DND-41 (cell line): ENCODE measurements at regions not wholly inside any gene's neighbourhood (a gene's known extent, or its start where the extent isn't known, plus 50 kb on each side); places are given as distances from the start of the nearest gene placed in this dataset.

Experiments used
- ATAC-seq: fragments of 200-7000 bp; cut with Tn5 transposase; 3 replicates; pipeline ENCODE4 v1.9.1; 2021; ENCODE audit warnings: low read depth; ENCODE audit not compliant: insufficient read depth
- DNase-seq: peaks from one replicate; pipeline ENCODE4 v3.0.0-alpha.2; 2020
- H2AFZ ChIP-seq: 2 replicates; pipeline ENCODE4 v1.6.0; 2012; ENCODE audit warnings: low read depth, low read length
- H3K27ac ChIP-seq: 2 replicates; pipeline ENCODE4 v1.5.1; 2012; ENCODE audit warnings: low read length, inconsistent platforms
- H3K27me3 ChIP-seq: fragments of 200-600 bp; sonication (generic); 2 replicates; pipeline ENCODE4 v1.6.0; 2012; ENCODE audit warnings: low read length, mild to moderate bottlenecking, inconsistent platforms; ENCODE audit not compliant: insufficient read depth, poor library complexity
- H3K36me3 ChIP-seq: 2 replicates; pipeline ENCODE4 v1.5.1; 2012; ENCODE audit warnings: low read length, inconsistent platforms; ENCODE audit not compliant: insufficient read depth
- H3K4me1 ChIP-seq: 2 replicates; pipeline ENCODE4 v1.5.1; 2012; ENCODE audit warnings: mild to moderate bottlenecking, low read length; ENCODE audit not compliant: insufficient read depth
- H3K4me2 ChIP-seq: 2 replicates; pipeline ENCODE4 v1.6.0; 2012; ENCODE audit warnings: mild to moderate bottlenecking, moderate library complexity, low read length, inconsistent platforms; ENCODE audit not compliant: insufficient read depth
- H3K4me3 ChIP-seq, 2 experiments: fragments of 200-600 bp in 1 of 2; shearing (Covaris generic) in 1 of 2; 2 replicates each; pipeline ENCODE4 v1.5.1; 2012 to 2016; ENCODE audit warnings: inconsistent platforms in 2 of 2, low read length in 2 of 2, mild to moderate bottlenecking in 2 of 2, low read depth in 1 of 2, moderate library complexity in 1 of 2
- H3K79me2 ChIP-seq: 2 replicates; pipeline ENCODE4 v1.6.0; 2012; ENCODE audit warnings: low read length, inconsistent platforms; ENCODE audit not compliant: insufficient read depth
- H3K9ac ChIP-seq: 2 replicates; pipeline ENCODE4 v1.6.0; 2012; ENCODE audit warnings: low read depth, mild to moderate bottlenecking, inconsistent platforms, low read length, moderate library complexity
- H3K9me3 ChIP-seq: 2 replicates; pipeline ENCODE4 v1.5.1; 2012; ENCODE audit warnings: low read length, moderate library complexity, mild to moderate bottlenecking, inconsistent platforms; ENCODE audit not compliant: insufficient read depth, severe bottlenecking
- H4K20me1 ChIP-seq: 2 replicates; pipeline ENCODE4 v1.6.0; 2012; ENCODE audit warnings: low read length; ENCODE audit not compliant: insufficient read depth
- EZH2 ChIP-seq: IDR thresholded peaks from 3 replicates; pipeline ENCODE4 v1.6.1; 2012; ENCODE audit warnings: borderline replicate concordance, low read depth, mild to moderate bottlenecking, moderate library complexity, low read length, inconsistent platforms; ENCODE audit not compliant: severe bottlenecking
- TF ChIP-seq, protein P1 (sequence below): IDR thresholded peaks from 2 replicates; pipeline ENCODE4 v1.5.1; 2012; ENCODE audit warnings: borderline replicate concordance, low read length, moderate library complexity, mild to moderate bottlenecking; ENCODE audit not compliant: poor library complexity, severe bottlenecking; ENCODE audit errors: extremely low read depth

DNA sequence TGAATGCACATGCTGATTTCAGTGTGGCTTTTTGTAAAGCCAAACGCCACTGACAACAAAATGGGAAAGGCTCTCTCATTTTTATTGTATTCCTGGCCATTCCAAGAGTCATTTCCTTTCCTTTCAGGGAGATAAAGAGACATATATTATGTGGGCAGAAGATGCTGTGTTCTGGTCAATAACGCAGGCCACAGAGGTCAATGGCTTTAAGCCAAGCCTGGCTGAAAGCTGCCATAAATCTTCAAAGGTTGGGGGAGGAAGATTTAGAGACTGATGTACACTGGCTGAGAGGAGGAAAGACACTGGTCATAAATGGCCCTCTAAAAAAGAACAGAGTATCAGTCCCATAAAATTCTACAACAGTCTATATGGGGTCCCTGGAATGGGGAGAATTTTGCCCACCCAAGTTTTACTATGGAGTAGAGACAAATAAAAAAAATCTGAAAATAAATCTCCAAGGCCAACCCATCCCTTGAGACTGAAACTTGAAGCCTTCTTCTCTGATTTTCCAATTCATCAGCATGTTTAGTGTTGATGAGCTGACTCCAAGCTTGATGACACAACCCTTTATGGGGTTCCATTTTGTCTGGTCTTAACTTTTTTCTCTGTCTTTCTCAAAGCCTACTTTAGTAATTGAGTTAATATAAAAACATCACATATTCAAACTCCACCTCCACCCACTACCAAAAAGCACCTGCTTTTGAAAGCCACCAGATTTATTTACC is 152.1 kb upstream of the SLC24A2 start:
- ATAC-seq (no peak), DNase-seq (no peak)
- Histone ChIP-seq H2AFZ (no peak overlapping the region), H3K9me3 (no peaks in the 10 kb centered on the region), H3K27me3 (no peaks in the 10 kb centered on the region), H4K20me1 (no peaks in the 10 kb centered on the region), H3K27ac (no peak overlapping the region), H3K79me2 (no peaks in the 10 kb centered on the region), H3K4me3 (no peak overlapping the region), H3K4me1 (peaks cover 6% of the 10 kb centered on the region), H3K4me2 (no peak overlapping the region), H3K36me3 (no peaks in the 10 kb centered on the region), H3K9ac (no peak overlapping the region)
- TF ChIP-seq, protein P1, sequence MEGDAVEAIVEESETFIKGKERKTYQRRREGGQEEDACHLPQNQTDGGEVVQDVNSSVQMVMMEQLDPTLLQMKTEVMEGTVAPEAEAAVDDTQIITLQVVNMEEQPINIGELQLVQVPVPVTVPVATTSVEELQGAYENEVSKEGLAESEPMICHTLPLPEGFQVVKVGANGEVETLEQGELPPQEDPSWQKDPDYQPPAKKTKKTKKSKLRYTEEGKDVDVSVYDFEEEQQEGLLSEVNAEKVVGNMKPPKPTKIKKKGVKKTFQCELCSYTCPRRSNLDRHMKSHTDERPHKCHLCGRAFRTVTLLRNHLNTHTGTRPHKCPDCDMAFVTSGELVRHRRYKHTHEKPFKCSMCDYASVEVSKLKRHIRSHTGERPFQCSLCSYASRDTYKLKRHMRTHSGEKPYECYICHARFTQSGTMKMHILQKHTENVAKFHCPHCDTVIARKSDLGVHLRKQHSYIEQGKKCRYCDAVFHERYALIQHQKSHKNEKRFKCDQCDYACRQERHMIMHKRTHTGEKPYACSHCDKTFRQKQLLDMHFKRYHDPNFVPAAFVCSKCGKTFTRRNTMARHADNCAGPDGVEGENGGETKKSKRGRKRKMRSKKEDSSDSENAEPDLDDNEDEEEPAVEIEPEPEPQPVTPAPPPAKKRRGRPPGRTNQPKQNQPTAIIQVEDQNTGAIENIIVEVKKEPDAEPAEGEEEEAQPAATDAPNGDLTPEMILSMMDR, result no peak
- TF ChIP-seq EZH2, result no peak

DNA sequence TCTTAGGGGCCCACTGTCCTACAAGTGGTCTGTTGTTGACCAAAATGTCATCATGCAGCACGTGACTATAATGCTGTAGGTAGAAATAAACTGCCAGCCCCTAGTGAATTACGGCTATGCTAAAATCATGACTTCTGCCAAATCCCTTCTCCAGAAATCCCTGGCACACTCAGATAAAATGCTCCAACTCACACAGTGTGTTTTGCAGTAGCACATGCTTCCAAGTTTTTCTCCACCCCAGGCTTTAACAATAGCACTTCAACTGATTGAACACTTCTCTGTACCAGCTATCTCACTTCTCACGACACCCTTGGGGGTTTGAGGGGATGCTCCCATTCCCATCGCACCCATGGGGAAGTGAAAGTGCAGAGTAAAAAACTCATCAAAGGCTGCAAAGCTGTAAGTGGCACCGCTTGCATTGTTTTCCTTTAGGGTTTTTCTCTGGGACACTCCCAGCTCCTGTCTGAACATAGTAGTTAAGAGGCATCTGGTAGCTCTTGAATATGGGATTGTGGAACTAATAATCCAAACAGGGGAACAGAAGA is 151.0 kb upstream of the SLC24A2 start:
- no peak overlapping the region for H3K4me2 ChIP-seq
- no peak for ATAC-seq

DNA sequence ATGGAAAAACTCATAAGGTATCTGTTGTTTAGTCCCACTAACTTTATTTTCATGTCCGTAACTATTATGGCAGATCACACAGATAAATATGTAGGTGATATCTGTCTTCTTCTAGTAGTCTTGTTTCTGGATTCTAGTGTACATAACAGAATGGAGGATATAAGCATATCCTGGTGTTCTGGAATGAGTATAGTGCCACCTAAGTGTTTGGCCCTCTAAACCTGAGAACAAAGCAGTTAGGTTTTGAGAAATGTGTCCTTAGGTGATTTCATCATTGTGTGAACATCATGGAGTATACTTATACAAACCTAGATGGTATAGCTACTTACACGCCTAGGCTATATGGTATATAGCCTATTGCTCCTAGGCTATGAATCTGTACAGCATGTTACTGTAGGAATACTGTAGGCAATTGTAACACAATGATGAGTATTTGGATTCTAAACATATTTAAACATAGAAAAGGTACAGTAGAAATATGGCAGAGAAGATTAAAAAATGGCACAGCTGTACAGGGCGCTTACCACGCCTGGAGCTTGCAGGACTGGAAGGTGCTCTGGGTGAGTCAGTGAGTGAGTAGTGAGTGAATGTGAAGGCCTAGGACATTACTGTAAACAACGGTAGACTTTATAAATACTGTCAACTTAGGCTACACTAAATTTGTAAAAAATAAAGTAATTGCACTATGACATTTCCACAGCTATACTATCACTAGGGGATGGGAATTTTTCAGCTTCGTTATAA is 150.3 kb upstream of the SLC24A2 start:
- no peak for DNase-seq
- Histone ChIP-seq H3K36me3 (no peaks in the 10 kb centered on the region), H3K4me3 (no peak overlapping the region), H4K20me1 (no peaks in the 10 kb centered on the region), H3K4me1 (no peaks in the 10 kb centered on the region), H3K9ac (no peak overlapping the region), H2AFZ (no peak overlapping the region), H3K4me2 (no peak overlapping the region), H3K79me2 (no peaks in the 10 kb centered on the region), H3K27ac (no peak overlapping the region), H3K27me3 (no peaks in the 10 kb centered on the region), H3K9me3 (no peaks in the 10 kb centered on the region)
- no peak for ATAC-seq
- TF ChIP-seq EZH2, result no peak
- TF ChIP-seq, protein P1, result no peak

More for the DNA sequence above, 151.0 kb upstream of the SLC24A2 start:
- H3K79me2 ChIP-seq, result no peaks in the 10 kb centered on the region
- no peak overlapping the region for H3K27ac ChIP-seq
- no peak for DNase-seq
- no peak overlapping the region for H3K4me3 ChIP-seq
- H2AFZ ChIP-seq, result no peak overlapping the region
- H3K36me3 ChIP-seq, result no peaks in the 10 kb centered on the region
- no peaks in the 10 kb centered on the region for H4K20me1 ChIP-seq
- TF ChIP-seq, protein P1, result no peak
- TF ChIP-seq EZH2, result no peak
- H3K27me3 ChIP-seq, result no peaks in the 10 kb centered on the region
- no peaks in the 10 kb centered on the region for H3K9me3 ChIP-seq
- no peaks in the 10 kb centered on the region for H3K4me1 ChIP-seq
- H3K9ac ChIP-seq, result no peak overlapping the region
